Neuronal stem cell (in vitro differentiated cells): ENCODE measurements at regions not wholly inside any gene's neighbourhood (a gene's known extent, or its start where the extent isn't known, plus 50 kb on each side); places are given as distances from the start of the nearest gene placed in this dataset.

ENCODE experiments used
- DNase-seq: peaks from one replicate; pipeline ENCODE4 v3.0.0-alpha.2; 2013; ENCODE audit warnings: low spot score
- H2AFZ ChIP-seq: one replicate; pipeline ENCODE4 v1.6.1; 2013; ENCODE audit warnings: mild to moderate bottlenecking, low read length, inconsistent platforms
- H2AK5ac ChIP-seq: 2 replicates; pipeline ENCODE4 v1.6.1; 2013; ENCODE audit warnings: low read depth, mild to moderate bottlenecking, inconsistent platforms, low read length, moderate library complexity, mixed read lengths
- H2BK120ac ChIP-seq: 2 replicates; pipeline ENCODE4 v1.6.1; 2013; ENCODE audit warnings: low read depth, mild to moderate bottlenecking, inconsistent platforms, low read length, moderate library complexity, mixed read lengths
- H2BK12ac ChIP-seq: one replicate; pipeline ENCODE4 v1.6.1; 2013; ENCODE audit warnings: low read length, inconsistent platforms
- H2BK15ac ChIP-seq: 2 replicates; pipeline ENCODE4 v1.6.1; 2013; ENCODE audit warnings: mild to moderate bottlenecking, low read length, inconsistent platforms, mixed read lengths
- H2BK5ac ChIP-seq: one replicate; pipeline ENCODE4 v1.6.1; 2013; ENCODE audit warnings: inconsistent platforms, mild to moderate bottlenecking, low read length, moderate library complexity
- H3K14ac ChIP-seq: one replicate; pipeline ENCODE4 v1.6.1; 2013; ENCODE audit warnings: low read length, inconsistent platforms
- H3K18ac ChIP-seq: 2 replicates; pipeline ENCODE4 v1.6.1; 2013; ENCODE audit warnings: low read length, inconsistent platforms
- H3K23ac ChIP-seq: 2 replicates; pipeline ENCODE4 v1.6.1; 2013; ENCODE audit warnings: low read depth, mild to moderate bottlenecking, mixed read lengths, low read length, inconsistent platforms; ENCODE audit not compliant: poor library complexity
- H3K27ac ChIP-seq: replicated peaks from 3 replicates; pipeline ENCODE4 v1.5.1; 2013; ENCODE audit warnings: low read length, inconsistent platforms
- H3K27me3 ChIP-seq, 3 experiments: 2 replicates each; pipeline ENCODE4 v1.6.1; 2013; ENCODE audit warnings: low read length in 3 of 3, mild to moderate bottlenecking in 2 of 3, inconsistent platforms in 1 of 3, low read depth in 1 of 3, mixed read lengths in 1 of 3, moderate library complexity in 1 of 3; ENCODE audit not compliant: control insufficient read depth in 3 of 3, insufficient read depth in 3 of 3
- H3K36me3 ChIP-seq, 2 donors: replicated peaks in 1 of 2; 2 replicates each; pipeline ENCODE4 v1.6.1; 2013; ENCODE audit warnings: low read length in 2 of 2; ENCODE audit not compliant: control insufficient read depth in 2 of 2, insufficient read depth in 2 of 2
- H3K4ac ChIP-seq: 2 replicates; pipeline ENCODE4 v1.6.1; 2013; ENCODE audit warnings: inconsistent platforms, mild to moderate bottlenecking, low read length, moderate library complexity
- H3K4me1 ChIP-seq, 2 donors: 1 replicate in 1 of 2; 2 replicates in 1 of 2; pipeline ENCODE4 v1.6.1; 2013; ENCODE audit warnings: low read length in 2 of 2, low read depth in 1 of 2; ENCODE audit not compliant: control insufficient read depth in 2 of 2, insufficient read depth in 1 of 2
- H3K4me2 ChIP-seq: one replicate; pipeline ENCODE4 v1.6.1; 2013; ENCODE audit warnings: mild to moderate bottlenecking, low read length, inconsistent platforms; ENCODE audit not compliant: insufficient read depth, poor library complexity, severe bottlenecking
- H3K4me3 ChIP-seq, 2 donors: 2 replicates each; pipeline ENCODE4 v1.5.1; 2013; ENCODE audit warnings: low read length in 2 of 2, mild to moderate bottlenecking in 2 of 2, inconsistent platforms in 1 of 2, moderate library complexity in 1 of 2
- H3K79me1 ChIP-seq: one replicate; pipeline ENCODE4 v1.6.1; 2013; ENCODE audit warnings: low read depth, mild to moderate bottlenecking, inconsistent platforms, low read length, moderate library complexity
- H3K9ac ChIP-seq: one replicate; pipeline ENCODE4 v1.6.1; 2013; ENCODE audit warnings: mild to moderate bottlenecking, low read depth, low read length, inconsistent platforms; ENCODE audit not compliant: poor library complexity
- H3K9me3 ChIP-seq, 2 donors: replicated peaks in 1 of 2; 2 replicates each; pipeline versions ENCODE3 to v1.6.1; 2013; ENCODE audit warnings: low read length in 2 of 2, mild to moderate bottlenecking in 2 of 2, inconsistent platforms in 1 of 2, low read depth in 1 of 2, mixed read lengths in 1 of 2, moderate library complexity in 1 of 2; ENCODE audit not compliant: control insufficient read depth in 2 of 2, insufficient read depth in 1 of 2
- H4K8ac ChIP-seq: one replicate; pipeline ENCODE4 v1.6.1; 2013; ENCODE audit warnings: low read depth, mild to moderate bottlenecking, inconsistent platforms, low read length, moderate library complexity
- H4K91ac ChIP-seq: one replicate; pipeline ENCODE4 v1.6.1; 2013; ENCODE audit warnings: low read length, low read depth, mild to moderate bottlenecking, inconsistent platforms; ENCODE audit not compliant: poor library complexity
- WGBS, 2 donors: extraction: QIAGEN DNeasy Blood & Tissue Kit; methylation state at CpG; one replicate each; pipeline ENCODE4 v1.1.7; 2013; ENCODE audit warnings: missing lambda C conversion rate in 2 of 2, mixed read lengths in 1 of 2; ENCODE audit not compliant: insufficient read length in 2 of 2, insufficient replicate concordance in 1 of 2; ENCODE audit errors: extremely low coverage in 2 of 2; 5-methylcytosine and 5-hydroxymethylcytosine counted together

DNA sequence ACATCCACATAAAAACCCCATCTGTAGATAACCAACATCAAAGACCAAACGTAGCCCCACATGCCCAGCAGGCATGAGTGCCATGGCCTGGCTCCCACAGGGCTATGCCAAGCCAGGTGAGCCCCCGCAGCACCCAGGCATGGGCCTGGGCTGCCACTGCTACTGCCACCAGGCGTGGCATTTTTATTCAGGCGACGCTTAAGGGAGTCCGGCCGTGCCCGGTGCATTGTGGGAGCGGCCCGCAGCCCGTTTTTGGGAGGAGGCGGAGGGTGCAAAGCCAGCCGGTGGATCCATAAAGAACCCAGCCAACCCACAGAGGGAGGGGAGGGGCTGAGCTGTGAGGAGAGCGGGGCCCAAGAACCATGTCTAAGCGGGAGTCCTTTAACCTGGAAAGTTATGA lies 83.6 kb downstream of the XIST start:
- no peaks in the 10 kb centered on the region for H3K79me1 ChIP-seq
- no peak overlapping the region for H2BK5ac ChIP-seq
- H3K9ac ChIP-seq: no peak overlapping the region
- no peak overlapping the region for H3K4me3 ChIP-seq
- H2BK15ac ChIP-seq: no peak overlapping the region
- H3K23ac ChIP-seq: no peak overlapping the region
- H3K18ac ChIP-seq: no peak overlapping the region
- H3K27ac ChIP-seq: no peak overlapping the region
- H4K8ac ChIP-seq: no peak overlapping the region
- H2AFZ ChIP-seq: no peak overlapping the region
- no peak for DNase-seq
- peaks cover 0 to 19% (median 0%) of the 10 kb centered on the region in 3 experiments for H3K27me3 ChIP-seq
- no peak overlapping the region for H2BK120ac ChIP-seq
- no CpG with 5 or more reads among the region's 15 CpGs for WGBS, 2 donors
- no peaks in the 10 kb centered on the region for H3K4me1 ChIP-seq
- no peaks in the 10 kb centered on the region for H3K36me3 ChIP-seq
- H4K91ac ChIP-seq: no peak overlapping the region
- H3K14ac ChIP-seq: no peak overlapping the region
- H3K4me2 ChIP-seq: no peak overlapping the region
- no peak overlapping the region for H3K4ac ChIP-seq
- no peaks in the 10 kb centered on the region for H3K9me3 ChIP-seq
- H2AK5ac ChIP-seq: no peak overlapping the region
- no peak overlapping the region for H2BK12ac ChIP-seq

GRCh38 chrX:73768160-73768559 lies 84.4 kb downstream of the XIST start:
- Histone ChIP-seq H3K9me3 (no peaks in the 10 kb centered on the region), H2AFZ (peak overlapping the region; percentile 53), H4K91ac (no peak overlapping the region), H2AK5ac (no peak overlapping the region), H4K8ac (no peak overlapping the region), H3K9ac (no peak overlapping the region), H2BK12ac (no peak overlapping the region), H3K4me3 (no peak overlapping the region), H3K4me2 (no peak overlapping the region), H3K27me3 (peaks cover 0 to 19% (median 0%) of the 10 kb centered on the region in 3 experiments), H3K4ac (no peak overlapping the region), H2BK120ac (no peak overlapping the region), H3K18ac (no peak overlapping the region), H3K36me3 (no peaks in the 10 kb centered on the region), H3K14ac (no peak overlapping the region), H3K79me1 (no peaks in the 10 kb centered on the region), H3K27ac (no peak overlapping the region), H3K4me1 (no peaks in the 10 kb centered on the region), H3K23ac (no peak overlapping the region), H2BK5ac (no peak overlapping the region), H2BK15ac (no peak overlapping the region)
- no peak for DNase-seq
- WGBS, 2 donors: no CpG with 5 or more reads among the region's 7 CpGs

DNA sequence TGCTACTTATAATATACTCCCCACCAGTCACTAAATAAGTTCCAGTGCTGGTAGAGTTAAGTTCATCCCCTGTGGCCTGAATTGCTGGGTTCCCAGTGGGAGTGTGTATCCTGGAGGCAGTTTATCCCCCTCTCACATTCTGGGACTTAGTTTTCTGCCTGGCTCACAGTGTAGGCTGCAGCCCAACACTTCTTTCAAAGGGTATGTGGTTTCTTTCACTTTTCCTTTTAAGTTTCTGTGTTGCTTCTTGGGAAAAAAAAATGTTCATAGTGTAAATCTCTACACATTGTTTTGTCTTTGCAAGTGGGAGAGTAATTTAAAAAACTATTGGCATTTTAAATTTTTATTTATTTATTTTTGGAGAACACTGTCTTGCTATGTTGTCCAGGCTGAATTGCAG lies 85.5 kb downstream of the XIST start:
- no peak overlapping the region for H3K9ac ChIP-seq
- H2BK12ac ChIP-seq: no peak overlapping the region
- no peak overlapping the region for H2BK15ac ChIP-seq
- H3K36me3 ChIP-seq: no peaks in the 10 kb centered on the region
- H3K4me2 ChIP-seq: no peak overlapping the region
- no peak overlapping the region for H3K18ac ChIP-seq
- H3K4me1 ChIP-seq: no peaks in the 10 kb centered on the region
- H2AK5ac ChIP-seq: no peak overlapping the region
- no peaks in the 10 kb centered on the region for H3K9me3 ChIP-seq
- H3K27me3 ChIP-seq: peaks cover 0 to 19% (median 0%) of the 10 kb centered on the region in 3 experiments
- no peak overlapping the region for H2BK120ac ChIP-seq
- H4K8ac ChIP-seq: no peak overlapping the region
- DNase-seq: no peak
- H3K14ac ChIP-seq: no peak overlapping the region
- no peak overlapping the region for H4K91ac ChIP-seq
- no peak overlapping the region for H3K23ac ChIP-seq
- H3K79me1 ChIP-seq: no peaks in the 10 kb centered on the region
- H3K4me3 ChIP-seq: no peak overlapping the region
- no peak overlapping the region for H3K4ac ChIP-seq
- no peak overlapping the region for H2BK5ac ChIP-seq
- H2AFZ ChIP-seq: no peak overlapping the region
- no peak overlapping the region for H3K27ac ChIP-seq

DNA sequence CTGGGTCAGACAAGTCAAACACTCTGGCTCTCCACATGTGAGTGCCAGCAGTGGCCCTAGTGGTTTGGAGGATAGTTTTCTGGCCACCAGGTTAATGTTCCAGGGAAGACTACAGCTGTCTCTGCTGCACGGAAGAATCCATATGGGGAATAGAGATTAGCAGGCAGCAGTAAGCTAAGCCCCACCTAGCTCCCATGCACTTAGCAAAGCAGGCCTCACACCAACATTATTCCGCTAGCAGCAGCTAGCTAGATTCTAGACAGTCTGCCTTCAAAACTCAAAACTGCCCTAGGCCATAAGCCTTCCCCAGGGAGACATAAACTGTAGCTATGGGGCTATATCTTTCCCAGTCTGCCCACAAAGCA lies 86.1 kb downstream of the XIST start:
- H3K23ac ChIP-seq: no peak overlapping the region
- no peak overlapping the region for H2AK5ac ChIP-seq
- no peak overlapping the region for H3K9ac ChIP-seq
- no peak overlapping the region for H2BK120ac ChIP-seq
- no peaks in the 10 kb centered on the region for H3K36me3 ChIP-seq
- H3K27ac ChIP-seq: no peak overlapping the region
- H3K4me1 ChIP-seq: no peaks in the 10 kb centered on the region
- H3K27me3 ChIP-seq: peaks cover 0 to 16% (median 0%) of the 10 kb centered on the region in 3 experiments
- no peak overlapping the region for H2AFZ ChIP-seq
- no peak overlapping the region for H4K8ac ChIP-seq
- H3K4ac ChIP-seq: no peak overlapping the region
- H2BK5ac ChIP-seq: no peak overlapping the region
- H2BK12ac ChIP-seq: no peak overlapping the region
- no peak for DNase-seq
- H3K79me1 ChIP-seq: no peaks in the 10 kb centered on the region
- H3K4me3 ChIP-seq: no peak overlapping the region
- no peaks in the 10 kb centered on the region for H3K9me3 ChIP-seq
- WGBS, 2 donors: no CpG with 5 or more reads among the region's 2 CpGs
- H3K14ac ChIP-seq: no peak overlapping the region
- H3K4me2 ChIP-seq: no peak overlapping the region
- H3K18ac ChIP-seq: no peak overlapping the region
- no peak overlapping the region for H2BK15ac ChIP-seq
- no peak overlapping the region for H4K91ac ChIP-seq
